ENCODE measurements at regions not wholly inside any gene's neighbourhood (a gene's known extent, or its start where the extent isn't known, plus 50 kb on each side); places are given as distances from the start of the nearest gene placed in this dataset.
A peak's percentile ranks its signal among the peaks of the same experiment; 100 is the strongest.

GRCh38 chr6:30828027-30828962 lies 56.0 kb upstream of the DDR1 start:
- DNase-seq (peak; percentile 87 to 90 (median 88)), ATAC-seq (peak; percentile 94 to 97 (median 96))
- H3K4me3 ChIP-seq: peak overlapping the region in 1 of 3 donors; percentile 15
- no peaks in the 10 kb centered on the region for H3K36me3 ChIP-seq
- intact Hi-C loops (cut with DNase I): loop anchor here in 1 of 2 donors (10.0 kb wide), 1 partner anchor 57 kb away; the partner anchor contains the start of gene DDR1
- H3K27ac ChIP-seq: peak overlapping the region; percentile 49 to 74 (median 65)
- no peaks in the 10 kb centered on the region for H3K9me3 ChIP-seq
- 13% methylated on average over 5 of the region's 12 CpGs for WGBS (ENCODE audit: insufficient coverage, low coverage, low lambda C conversion rate, missing lambda C conversion rate)
- TF ChIP-seq POLR2A (IDR thresholded peaks at IDR 0.05) (peak; percentile 24), CTCF (IDR thresholded peaks at IDR 0.05) (peak; percentile 90 to 97 (median 92))
- H3K27me3 ChIP-seq: no peaks in the 10 kb centered on the region
- H3K4me1 ChIP-seq: peaks cover 0 to 10% (median 2%) of the 10 kb centered on the region in 4 donors

GRCh38 chr6:30826961-30827342 lies 57.4 kb upstream of the DDR1 start:
- H3K27ac ChIP-seq: no peak overlapping the region
- ATAC-seq (peak in 1 of 4 donors; percentile 18), DNase-seq (no peak)
- WGBS (ENCODE audit: insufficient coverage, low coverage, low lambda C conversion rate, missing lambda C conversion rate): 94% methylated on average over 2 of the region's 4 CpGs
- H3K9me3 ChIP-seq: no peaks in the 10 kb centered on the region
- TF ChIP-seq CTCF (IDR thresholded peaks at IDR 0.05): no peak
- TF ChIP-seq POLR2A (IDR thresholded peaks at IDR 0.05): no peak
- intact Hi-C loops (cut with DNase I): loop anchor here in 1 of 2 donors (10.0 kb wide), 1 partner anchor 58 kb away; the partner anchor contains the start of gene DDR1
- H3K4me1 ChIP-seq: peaks cover 0 to 14% (median 2%) of the 10 kb centered on the region in 4 donors
- no peak overlapping the region for H3K4me3 ChIP-seq
- H3K27me3 ChIP-seq: no peaks in the 10 kb centered on the region
- no peaks in the 10 kb centered on the region for H3K36me3 ChIP-seq

GRCh38 chr6:30824698-30825097 lies 59.6 kb upstream of the DDR1 start:
- no peak for ATAC-seq
- intact Hi-C loops (cut with DNase I): loop anchor here in 1 of 2 donors (10.0 kb wide), 1 partner anchor 60 kb away; the partner anchor contains the start of gene DDR1

GRCh38 chr6:30823534-30823865 lies 60.8 kb upstream of the DDR1 start:
- ATAC-seq (no peak), DNase-seq (no peak)
- 64% methylated on average over 3 of the region's 4 CpGs for WGBS (ENCODE audit: insufficient coverage, low coverage, low lambda C conversion rate, missing lambda C conversion rate)
- Histone ChIP-seq H3K4me3 (no peak overlapping the region), H3K36me3 (no peaks in the 10 kb centered on the region), H3K27me3 (no peaks in the 10 kb centered on the region), H3K27ac (no peak overlapping the region), H3K9me3 (no peaks in the 10 kb centered on the region), H3K4me1 (peaks cover 0 to 12% (median 2%) of the 10 kb centered on the region in 4 donors)
- TF ChIP-seq CTCF (IDR thresholded peaks at IDR 0.05) (no peak), POLR2A (IDR thresholded peaks at IDR 0.05) (no peak)
- intact Hi-C loops (cut with DNase I): loop anchor here in 1 of 2 donors (10.0 kb wide), 1 partner anchor 61 kb away; the partner anchor contains the start of gene DDR1

More at GRCh38 chr6:30824698-30825097, 59.6 kb upstream of the DDR1 start:
- TF ChIP-seq POLR2A (IDR thresholded peaks at IDR 0.05): no peak
- TF ChIP-seq CTCF (IDR thresholded peaks at IDR 0.05): no peak
- H3K4me1 ChIP-seq: peaks cover 0 to 15% (median 2%) of the 10 kb centered on the region in 4 donors
- H3K4me3 ChIP-seq: no peak overlapping the region
- no peak overlapping the region for H3K27ac ChIP-seq
- 72% methylated on average over 4 of the region's 7 CpGs for WGBS (ENCODE audit: insufficient coverage, low coverage, low lambda C conversion rate, missing lambda C conversion rate)
- no peak for DNase-seq
- H3K36me3 ChIP-seq: no peaks in the 10 kb centered on the region
- no peaks in the 10 kb centered on the region for H3K27me3 ChIP-seq
- H3K9me3 ChIP-seq: no peaks in the 10 kb centered on the region
